Panc1 (cell line): ENCODE measurements at regions not wholly inside any gene's neighbourhood (a gene's known extent, or its start where the extent isn't known, plus 50 kb on each side); places are given as distances from the start of the nearest gene placed in this dataset.

Source experiments
- ATAC-seq: fragments of 200-7000 bp; cut with Tn5 transposase; 2 replicates; pipeline ENCODE4 v1.9.1; 2020; ENCODE audit warnings: mild to moderate bottlenecking, moderate library complexity
- BruUV-seq: library from RNA; stranded (reverse); fragments of 400-500 nt; replicated peaks from 2 replicates; lab custom pipeline; 2021; lab: Mats Ljungman, UMichigan
- CTCF ChIA-PET: fragments of 300-600 bp; sonication (Branson Sonifier 250); formaldehyde crosslinking; loops from one replicate; lab custom pipeline; 2022; ENCODE audit warnings: antibody characterized with exemption; lab: Charles Lee
- POLR2A ChIA-PET: fragments of 300-600 bp; sonication (Branson Sonifier 250); formaldehyde crosslinking; loops from one replicate; lab custom pipeline; 2022; ENCODE audit warnings: antibody characterized with exemption; lab: Charles Lee
- DNase-seq: peaks from one replicate; pipeline ENCODE4 v3.0.0-alpha.2; 2010; ENCODE audit warnings: low read depth, low spot score
- H3K27ac ChIP-seq: 2 replicates; pipeline ENCODE4 v1.5.1; 2011; ENCODE audit warnings: mild to moderate bottlenecking, low read length, inconsistent platforms
- H3K27me3 ChIP-seq: fragments of 200-500 bp; sonication (Bioruptor generic); 2 replicates; pipeline ENCODE4 v1.6.0; 2014; ENCODE audit warnings: low read length, inconsistent platforms; ENCODE audit not compliant: control insufficient read depth, insufficient read depth
- H3K36me3 ChIP-seq: fragments of 200-500 bp; sonication (Bioruptor generic); 2 replicates; pipeline ENCODE4 v1.5.1; 2014; ENCODE audit warnings: inconsistent platforms, mild to moderate bottlenecking, low read length, moderate library complexity; ENCODE audit not compliant: control insufficient read depth, insufficient read depth
- H3K4me1 ChIP-seq: 2 replicates; pipeline ENCODE4 v1.5.1; 2011; ENCODE audit warnings: inconsistent platforms, mild to moderate bottlenecking, low read length, moderate library complexity; ENCODE audit not compliant: control insufficient read depth, insufficient read depth
- H3K4me3 ChIP-seq, 2 experiments: 2 replicates each; pipeline ENCODE4 v1.5.1; 2011 to 2012; ENCODE audit warnings: low read depth in 2 of 2, low read length in 2 of 2, mild to moderate bottlenecking in 2 of 2, inconsistent platforms in 1 of 2, moderate library complexity in 1 of 2
- H3K9me3 ChIP-seq: fragments of 200-500 bp; sonication (Bioruptor generic); 2 replicates; pipeline ENCODE4 v1.5.1; 2014; ENCODE audit warnings: low read depth, mild to moderate bottlenecking, inconsistent platforms, low read length, moderate library complexity; ENCODE audit not compliant: control insufficient read depth, insufficient read depth
- POLR2AphosphoS5 ChIP-seq: IDR thresholded peaks from 2 replicates; pipeline ENCODE4 v1.6.1; 2012; ENCODE audit warnings: mild to moderate bottlenecking, low read depth, low read length, moderate library complexity
- SIN3A ChIP-seq: IDR thresholded peaks from 2 replicates; pipeline ENCODE4 v1.6.1; 2012; ENCODE audit warnings: low read depth, mild to moderate bottlenecking, low read length, moderate library complexity, borderline replicate concordance; ENCODE audit not compliant: insufficient read depth
- TCF7L2 ChIP-seq: IDR thresholded peaks from 2 replicates; pipeline ENCODE4 v1.6.1; 2011; ENCODE audit warnings: mild to moderate bottlenecking, low read depth, low read length, inconsistent platforms
- in situ Hi-C: cut with HindIII; loops from 2 replicates; pipeline ENCODE4 v1.10.0; 2016; ENCODE audit warnings: low sequenced_read_pairs, low pct_unique_long_range_greater_than_20kb
- intact Hi-C: fragments of 100-400 bp; cut with micrococcal nuclease; formaldehyde crosslinking; loops from one replicate; pipeline ENCODE4 v1.10.0; 2022; ENCODE audit not compliant: unreplicated experiment
- TF ChIP-seq, protein P1 (sequence below), 2 experiments: IDR thresholded peaks; 2 replicates each; pipeline ENCODE4 v1.6.1; 2011 to 2012; ENCODE audit warnings: low read depth in 2 of 2, control low read depth in 1 of 2, low read length in 1 of 2, mild to moderate bottlenecking in 1 of 2, moderate library complexity in 1 of 2; ENCODE audit not compliant: insufficient read depth in 1 of 2
- TF ChIP-seq, protein P2 (sequence below): fragments of 450-650 bp; IDR thresholded peaks from 2 replicates; pipeline ENCODE4 v1.5.1; 2017; ENCODE audit warnings: mild to moderate bottlenecking

DNA sequence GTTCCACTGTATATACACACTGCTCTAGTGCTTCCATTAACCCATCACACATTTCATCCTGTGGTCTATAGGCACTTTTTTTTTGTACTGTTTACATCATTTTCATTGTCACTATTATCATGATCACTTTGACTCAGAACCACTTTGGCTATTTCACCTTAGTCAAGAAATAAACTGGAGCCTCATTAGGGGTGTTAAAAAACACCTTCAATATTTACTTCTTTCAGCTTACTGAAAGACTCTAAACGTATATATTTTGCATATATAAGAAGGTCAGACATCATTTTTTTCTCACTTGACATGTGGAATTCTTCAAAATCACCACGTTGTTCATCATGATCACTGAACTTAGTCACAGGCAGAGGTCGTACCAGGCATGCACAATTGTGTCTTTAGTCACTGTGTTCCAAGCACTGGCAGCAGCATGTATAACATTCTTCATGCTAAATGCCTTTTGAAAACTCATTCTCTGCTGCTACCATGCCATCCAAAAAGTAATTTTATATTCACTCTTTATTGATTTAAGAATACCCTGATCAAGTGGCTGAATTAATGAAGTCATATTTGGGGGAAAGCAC lies 229.2 kb upstream of the ARSJ start:
- Histone ChIP-seq H3K9me3 (no peaks in the 10 kb centered on the region), H3K36me3 (no peaks in the 10 kb centered on the region), H3K27me3 (no peaks in the 10 kb centered on the region), H3K27ac (no peak overlapping the region), H3K4me3 (no peak overlapping the region), H3K4me1 (no peaks in the 10 kb centered on the region)
- no peak for TF ChIP-seq TCF7L2
- TF ChIP-seq, protein P1, sequence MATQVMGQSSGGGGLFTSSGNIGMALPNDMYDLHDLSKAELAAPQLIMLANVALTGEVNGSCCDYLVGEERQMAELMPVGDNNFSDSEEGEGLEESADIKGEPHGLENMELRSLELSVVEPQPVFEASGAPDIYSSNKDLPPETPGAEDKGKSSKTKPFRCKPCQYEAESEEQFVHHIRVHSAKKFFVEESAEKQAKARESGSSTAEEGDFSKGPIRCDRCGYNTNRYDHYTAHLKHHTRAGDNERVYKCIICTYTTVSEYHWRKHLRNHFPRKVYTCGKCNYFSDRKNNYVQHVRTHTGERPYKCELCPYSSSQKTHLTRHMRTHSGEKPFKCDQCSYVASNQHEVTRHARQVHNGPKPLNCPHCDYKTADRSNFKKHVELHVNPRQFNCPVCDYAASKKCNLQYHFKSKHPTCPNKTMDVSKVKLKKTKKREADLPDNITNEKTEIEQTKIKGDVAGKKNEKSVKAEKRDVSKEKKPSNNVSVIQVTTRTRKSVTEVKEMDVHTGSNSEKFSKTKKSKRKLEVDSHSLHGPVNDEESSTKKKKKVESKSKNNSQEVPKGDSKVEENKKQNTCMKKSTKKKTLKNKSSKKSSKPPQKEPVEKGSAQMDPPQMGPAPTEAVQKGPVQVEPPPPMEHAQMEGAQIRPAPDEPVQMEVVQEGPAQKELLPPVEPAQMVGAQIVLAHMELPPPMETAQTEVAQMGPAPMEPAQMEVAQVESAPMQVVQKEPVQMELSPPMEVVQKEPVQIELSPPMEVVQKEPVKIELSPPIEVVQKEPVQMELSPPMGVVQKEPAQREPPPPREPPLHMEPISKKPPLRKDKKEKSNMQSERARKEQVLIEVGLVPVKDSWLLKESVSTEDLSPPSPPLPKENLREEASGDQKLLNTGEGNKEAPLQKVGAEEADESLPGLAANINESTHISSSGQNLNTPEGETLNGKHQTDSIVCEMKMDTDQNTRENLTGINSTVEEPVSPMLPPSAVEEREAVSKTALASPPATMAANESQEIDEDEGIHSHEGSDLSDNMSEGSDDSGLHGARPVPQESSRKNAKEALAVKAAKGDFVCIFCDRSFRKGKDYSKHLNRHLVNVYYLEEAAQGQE (IDR thresholded peaks at IDR 0.05; ENCODE audit: insufficient read depth in 1 of 2, low read depth in 2 of 2, low read length in 1 of 2), result no peak
- TF ChIP-seq, protein P2, sequence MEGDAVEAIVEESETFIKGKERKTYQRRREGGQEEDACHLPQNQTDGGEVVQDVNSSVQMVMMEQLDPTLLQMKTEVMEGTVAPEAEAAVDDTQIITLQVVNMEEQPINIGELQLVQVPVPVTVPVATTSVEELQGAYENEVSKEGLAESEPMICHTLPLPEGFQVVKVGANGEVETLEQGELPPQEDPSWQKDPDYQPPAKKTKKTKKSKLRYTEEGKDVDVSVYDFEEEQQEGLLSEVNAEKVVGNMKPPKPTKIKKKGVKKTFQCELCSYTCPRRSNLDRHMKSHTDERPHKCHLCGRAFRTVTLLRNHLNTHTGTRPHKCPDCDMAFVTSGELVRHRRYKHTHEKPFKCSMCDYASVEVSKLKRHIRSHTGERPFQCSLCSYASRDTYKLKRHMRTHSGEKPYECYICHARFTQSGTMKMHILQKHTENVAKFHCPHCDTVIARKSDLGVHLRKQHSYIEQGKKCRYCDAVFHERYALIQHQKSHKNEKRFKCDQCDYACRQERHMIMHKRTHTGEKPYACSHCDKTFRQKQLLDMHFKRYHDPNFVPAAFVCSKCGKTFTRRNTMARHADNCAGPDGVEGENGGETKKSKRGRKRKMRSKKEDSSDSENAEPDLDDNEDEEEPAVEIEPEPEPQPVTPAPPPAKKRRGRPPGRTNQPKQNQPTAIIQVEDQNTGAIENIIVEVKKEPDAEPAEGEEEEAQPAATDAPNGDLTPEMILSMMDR, result no peak
- TF ChIP-seq POLR2AphosphoS5, result no peak
- TF ChIP-seq SIN3A, result no peak
- CTCF ChIA-PET, result no interaction called here
- DNase-seq (no peak), ATAC-seq (no peak)
- intact Hi-C loops (no loop called here), in situ Hi-C loops (no loop called here)
- POLR2A ChIA-PET, result no interaction called here
- BruUV-seq, result no TSS peak

DNA sequence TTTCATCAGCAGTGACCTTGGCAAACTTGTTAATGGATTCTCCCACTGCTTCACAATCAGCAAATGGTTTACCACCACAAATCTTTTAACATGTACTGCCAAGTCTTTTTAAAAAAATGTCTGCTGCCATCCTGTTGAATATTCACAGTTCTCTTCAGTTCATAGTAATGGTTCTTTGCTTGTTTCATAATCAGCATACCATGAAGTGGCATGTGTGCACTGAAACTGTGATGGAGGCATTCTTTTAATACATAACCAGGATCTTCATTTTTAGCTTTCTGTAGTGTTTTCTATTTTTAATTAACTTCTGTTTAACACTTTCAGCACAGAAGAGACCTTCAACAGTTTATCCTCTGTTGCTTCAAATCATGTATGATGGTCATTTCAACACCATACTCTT lies 230.1 kb upstream of the ARSJ start:
- Histone ChIP-seq H3K9me3 (no peaks in the 10 kb centered on the region), H3K36me3 (no peaks in the 10 kb centered on the region), H3K27ac (no peak overlapping the region), H3K4me3 (no peak overlapping the region), H3K4me1 (no peaks in the 10 kb centered on the region), H3K27me3 (no peaks in the 10 kb centered on the region)
- no TSS peak for BruUV-seq
- ChIA-PET POLR2A (no interaction called here), CTCF (no interaction called here)
- intact Hi-C loops (no loop called here), in situ Hi-C loops (no loop called here)
- ATAC-seq (no peak), DNase-seq (no peak)
- TF ChIP-seq POLR2AphosphoS5, result no peak
- TF ChIP-seq, protein P1 (IDR thresholded peaks at IDR 0.05; ENCODE audit: insufficient read depth in 1 of 2, low read depth in 2 of 2, low read length in 1 of 2), result no peak
- TF ChIP-seq TCF7L2, result no peak
- no peak for TF ChIP-seq SIN3A
- TF ChIP-seq, protein P2, result no peak
